ENCODE measurements at regions not wholly inside any gene's neighbourhood (a gene's known extent, or its start where the extent isn't known, plus 50 kb on each side); places are given as distances from the start of the nearest gene placed in this dataset.

- Histone ChIP-seq H3K27ac (ENCODE audit: low read length) (no peak overlapping the region), H3K27me3 (ENCODE audit: low read length) (no peaks in the 10 kb centered on the region), H3K4me3 (ENCODE audit: low read length) (no peak overlapping the region), H4K20me1 (ENCODE audit: low read length) (no peaks in the 10 kb centered on the region), H3K4me2 (ENCODE audit: low read length) (no peak overlapping the region), H3F3A (ENCODE audit: low read length, unreplicated experiment) (no peaks in the 10 kb centered on the region), H3K79me2 (ENCODE audit: low read length) (0 out of 2 replicates have a peak, but pooled peaks cover 7% of the 10 kb centered on the region), H3K9me3 (ENCODE audit: low read length) (no peaks in the 10 kb centered on the region), H3K9ac (ENCODE audit: low read length) (no peak overlapping the region), H3K36me3 (ENCODE audit: low read depth, low read length) (no peaks in the 10 kb centered on the region; the same call in 1 of the 2 replicates), H3K4me1 (ENCODE audit: insufficient read depth, low read length) (peaks cover 16% of the 10 kb centered on the region), H3K9me2 (replicated peaks; ENCODE audit: low read length) (no peaks in the 10 kb centered on the region), H2AFZ (ENCODE audit: low read length) (no peak overlapping the region)
- intact Hi-C loops (cut with micrococcal nuclease): no loop called here
- ChIA-PET POLR2A (ENCODE audit: unreplicated experiment) (no interaction called here), CTCF (no interaction called here)
- TF ChIP-seq EZH2phosphoT487 (IDR thresholded peaks at IDR 0.05; ENCODE audit: borderline replicate concordance, low read length): no peak
- no peak for TF ChIP-seq CTCF (conservative IDR thresholded peaks at IDR 0.05; ENCODE audit: low read depth, low read length)
- TF ChIP-seq EZH2 (IDR thresholded peaks at IDR 0.05; ENCODE audit: low read length, unreplicated experiment): no peak
- no peak for DNase-seq
- BruUV-seq (replicated peaks): no TSS peak
- ATAC-seq: no peak
Measured at GRCh38 chr13:74043237-74043636, 91.0 kb downstream of the KLF12 start.

DNA sequence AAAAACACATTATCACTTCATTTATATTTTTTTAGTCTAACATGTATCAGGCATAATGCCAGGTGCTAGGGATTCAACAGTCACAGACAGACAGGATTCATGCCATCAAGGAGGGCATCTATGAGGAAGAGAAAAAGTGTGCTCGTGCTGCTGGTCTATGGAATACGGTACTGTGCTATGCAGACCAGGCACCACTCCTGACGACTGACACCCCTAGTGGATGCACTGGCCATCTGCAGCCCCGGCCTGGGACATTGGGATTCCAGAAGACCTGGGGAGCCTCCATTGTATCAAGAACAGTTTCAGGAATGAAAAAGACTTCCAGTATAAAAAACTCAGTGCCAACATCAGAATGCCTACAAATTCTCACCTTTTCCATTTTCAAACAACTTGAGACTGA, 94.0 kb downstream of the KLF12 start:
- intact Hi-C loops (cut with micrococcal nuclease): no loop called here
- H2AFZ ChIP-seq (ENCODE audit: low read length): no peak overlapping the region
- H3K9me3 ChIP-seq (ENCODE audit: low read length): no peaks in the 10 kb centered on the region
- no peaks in the 10 kb centered on the region for H3K9me2 ChIP-seq (replicated peaks; ENCODE audit: low read length)
- H3K4me3 ChIP-seq (ENCODE audit: low read length): no peak overlapping the region
- no peak overlapping the region for H3K27ac ChIP-seq (ENCODE audit: low read length)
- H3K9ac ChIP-seq (ENCODE audit: low read length): no peak overlapping the region
- no peak overlapping the region for H3K4me2 ChIP-seq (ENCODE audit: low read length)
- ATAC-seq (peak; percentile 53; the same call in 1 of the 2 replicates), DNase-seq (peak; percentile 31)
- no TSS peak for BruUV-seq (replicated peaks)
- TF ChIP-seq CTCF (conservative IDR thresholded peaks at IDR 0.05; ENCODE audit: low read depth, low read length): peak; percentile 58
- no peak for TF ChIP-seq EZH2 (IDR thresholded peaks at IDR 0.05; ENCODE audit: low read length, unreplicated experiment)
- TF ChIP-seq EZH2phosphoT487 (IDR thresholded peaks at IDR 0.05; ENCODE audit: borderline replicate concordance, low read length): no peak
- ChIA-PET POLR2A (ENCODE audit: unreplicated experiment) (no interaction called here), CTCF (no interaction called here)
- no peaks in the 10 kb centered on the region for H3K27me3 ChIP-seq (ENCODE audit: low read length)
- no peaks in the 10 kb centered on the region for H4K20me1 ChIP-seq (ENCODE audit: low read length)
- H3K36me3 ChIP-seq (ENCODE audit: low read depth, low read length): no peaks in the 10 kb centered on the region; the same call in 1 of the 2 replicates
- H3K79me2 ChIP-seq (ENCODE audit: low read length): 0 out of 2 replicates have a peak, but pooled peaks cover 4% of the 10 kb centered on the region
- H3K4me1 ChIP-seq (ENCODE audit: insufficient read depth, low read length): peaks cover 17% of the 10 kb centered on the region
- H3F3A ChIP-seq (ENCODE audit: low read length, unreplicated experiment): no peaks in the 10 kb centered on the region

DNA sequence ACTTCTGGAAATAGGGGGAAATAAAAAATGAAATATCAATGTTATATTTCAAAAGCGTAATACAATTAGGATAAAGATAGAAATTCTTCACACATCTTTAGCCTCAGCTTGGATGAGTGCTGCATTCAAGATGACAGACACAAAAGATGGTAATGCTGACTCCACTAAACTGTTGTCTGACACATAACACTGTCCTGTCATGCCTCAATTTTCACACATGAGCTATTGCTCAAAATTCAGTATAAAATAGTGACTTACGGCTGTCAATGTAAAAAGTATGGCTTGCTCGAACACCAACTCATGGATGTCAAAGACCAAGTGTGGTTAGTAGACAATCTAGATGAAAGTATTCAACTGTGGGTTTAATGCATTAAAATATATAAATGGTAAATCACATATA, 94.5 kb downstream of the KLF12 start:
- POLR2A ChIA-PET (ENCODE audit: unreplicated experiment): no interaction called here
- Histone ChIP-seq H2AFZ (ENCODE audit: low read length) (no peak overlapping the region), H3K27ac (ENCODE audit: low read length) (no peak overlapping the region), H3K9me3 (ENCODE audit: low read length) (no peaks in the 10 kb centered on the region), H4K20me1 (ENCODE audit: low read length) (no peaks in the 10 kb centered on the region), H3K9ac (ENCODE audit: low read length) (no peak overlapping the region), H3K4me1 (ENCODE audit: insufficient read depth, low read length) (peaks cover 17% of the 10 kb centered on the region), H3K4me2 (ENCODE audit: low read length) (no peak overlapping the region), H3F3A (ENCODE audit: low read length, unreplicated experiment) (no peaks in the 10 kb centered on the region), H3K79me2 (ENCODE audit: low read length) (0 out of 2 replicates have a peak, but pooled peaks cover 4% of the 10 kb centered on the region), H3K27me3 (ENCODE audit: low read length) (no peaks in the 10 kb centered on the region), H3K36me3 (ENCODE audit: low read depth, low read length) (no peaks in the 10 kb centered on the region; the same call in 1 of the 2 replicates), H3K4me3 (ENCODE audit: low read length) (no peak overlapping the region), H3K9me2 (replicated peaks; ENCODE audit: low read length) (no peaks in the 10 kb centered on the region)
- DNase-seq (no peak), ATAC-seq (no peak)
- no TSS peak for BruUV-seq (replicated peaks)
- TF ChIP-seq EZH2phosphoT487 (IDR thresholded peaks at IDR 0.05; ENCODE audit: borderline replicate concordance, low read length) (no peak), EZH2 (IDR thresholded peaks at IDR 0.05; ENCODE audit: low read length, unreplicated experiment) (no peak), CTCF (conservative IDR thresholded peaks at IDR 0.05; ENCODE audit: low read depth, low read length) (no peak)
- CTCF ChIA-PET: no interaction called here
- intact Hi-C loops (cut with micrococcal nuclease): no loop called here

All from PC-3 (cell line).